ENCODE measurements at regions not wholly inside any gene's neighbourhood (a gene's known extent, or its start where the extent isn't known, plus 50 kb on each side); places are given as distances from the start of the nearest gene placed in this dataset.

DNA sequence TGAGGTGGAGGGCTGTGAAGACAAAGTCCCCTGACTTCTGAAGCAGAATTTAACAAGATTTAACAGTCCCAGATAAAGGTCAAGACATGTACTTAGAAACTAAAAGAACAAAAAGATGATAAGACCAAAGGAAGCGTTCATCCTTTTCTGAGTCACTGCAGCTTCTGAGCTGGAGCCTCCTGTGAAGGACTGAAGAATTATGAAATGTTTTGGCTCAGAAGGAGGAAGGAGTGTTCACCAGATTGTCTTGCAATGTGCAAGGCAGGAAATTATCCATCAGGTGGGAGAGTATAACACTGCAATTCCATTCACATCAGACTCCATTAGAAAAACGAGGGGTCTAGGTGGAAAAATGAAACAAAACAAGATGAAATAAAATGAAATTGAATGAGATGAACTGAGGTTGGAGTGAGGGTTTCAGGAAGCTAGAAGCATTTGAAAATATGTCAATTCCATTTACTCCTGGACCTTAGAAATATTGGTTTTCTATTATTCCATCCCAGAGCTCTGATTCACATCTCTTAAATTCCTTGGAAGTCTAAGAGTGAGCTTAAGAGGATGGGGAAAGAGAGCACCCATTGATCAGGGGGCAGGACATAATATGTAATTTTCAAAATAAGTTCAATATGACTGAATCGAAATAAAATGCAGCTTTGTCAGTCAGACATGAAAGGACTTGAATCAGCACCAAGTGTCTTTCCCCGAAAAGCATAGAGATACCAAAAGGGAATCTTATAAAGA is 186.1 kb upstream of the LNX1 start:
- Histone ChIP-seq H3K27ac (ENCODE audit: low read length) (no peak overlapping the region), H2AFZ (ENCODE audit: low read length) (no peak overlapping the region), H4K20me1 (ENCODE audit: insufficient read depth, low read length) (no peaks in the 10 kb centered on the region), H3K4me1 (ENCODE audit: low read length) (no peaks in the 10 kb centered on the region), H3K4me3 (ENCODE audit: low read length) (no peak overlapping the region), H3K27me3 (replicated peaks; ENCODE audit: insufficient read depth, low read length) (no peaks in the 10 kb centered on the region), H3K36me3 (replicated peaks; ENCODE audit: insufficient read depth, low read length) (no peaks in the 10 kb centered on the region), H3K4me2 (ENCODE audit: low read depth, low read length) (no peak overlapping the region), H3K79me2 (ENCODE audit: low read length) (no peaks in the 10 kb centered on the region), H3F3A (ENCODE audit: insufficient read depth, low read length) (no peaks in the 10 kb centered on the region), H3K9me2 (replicated peaks; ENCODE audit: insufficient read depth, low read length) (no peaks in the 10 kb centered on the region), H3K9me3 (replicated peaks; ENCODE audit: insufficient read depth, low read length) (no peaks in the 10 kb centered on the region), H3K9ac (ENCODE audit: low read length) (no peak overlapping the region)
- DNase-seq, result no peak
- TF ChIP-seq, protein P1, sequence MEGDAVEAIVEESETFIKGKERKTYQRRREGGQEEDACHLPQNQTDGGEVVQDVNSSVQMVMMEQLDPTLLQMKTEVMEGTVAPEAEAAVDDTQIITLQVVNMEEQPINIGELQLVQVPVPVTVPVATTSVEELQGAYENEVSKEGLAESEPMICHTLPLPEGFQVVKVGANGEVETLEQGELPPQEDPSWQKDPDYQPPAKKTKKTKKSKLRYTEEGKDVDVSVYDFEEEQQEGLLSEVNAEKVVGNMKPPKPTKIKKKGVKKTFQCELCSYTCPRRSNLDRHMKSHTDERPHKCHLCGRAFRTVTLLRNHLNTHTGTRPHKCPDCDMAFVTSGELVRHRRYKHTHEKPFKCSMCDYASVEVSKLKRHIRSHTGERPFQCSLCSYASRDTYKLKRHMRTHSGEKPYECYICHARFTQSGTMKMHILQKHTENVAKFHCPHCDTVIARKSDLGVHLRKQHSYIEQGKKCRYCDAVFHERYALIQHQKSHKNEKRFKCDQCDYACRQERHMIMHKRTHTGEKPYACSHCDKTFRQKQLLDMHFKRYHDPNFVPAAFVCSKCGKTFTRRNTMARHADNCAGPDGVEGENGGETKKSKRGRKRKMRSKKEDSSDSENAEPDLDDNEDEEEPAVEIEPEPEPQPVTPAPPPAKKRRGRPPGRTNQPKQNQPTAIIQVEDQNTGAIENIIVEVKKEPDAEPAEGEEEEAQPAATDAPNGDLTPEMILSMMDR (IDR thresholded peaks at IDR 0.05; ENCODE audit: low read length), result no peak
- TF ChIP-seq EZH2phosphoT487 (IDR thresholded peaks at IDR 0.05; ENCODE audit: low read length) (no peak), EZH2 (optimal IDR thresholded peaks at IDR 0.05; ENCODE audit: low read depth, low read length) (no peak)

DNA sequence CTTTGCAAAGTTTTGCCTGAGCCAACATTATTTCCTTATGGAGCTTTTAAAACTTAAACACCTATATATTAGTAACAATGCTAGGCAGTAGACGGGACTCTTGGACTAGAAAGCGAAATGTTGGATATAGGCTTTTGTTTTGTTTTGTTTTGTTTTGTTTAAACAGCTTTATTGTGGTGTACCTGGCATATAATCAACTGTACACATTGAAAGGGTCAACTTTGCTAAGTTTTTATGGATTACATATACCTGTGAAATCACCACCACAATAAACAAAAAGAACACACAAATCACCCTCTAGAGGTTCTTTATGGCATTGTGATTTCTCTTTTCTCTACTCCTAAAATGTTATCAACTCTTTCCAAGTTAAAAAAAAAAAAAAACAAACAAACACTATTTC is 184.9 kb upstream of the LNX1 start:
- no peaks in the 10 kb centered on the region for H3K36me3 ChIP-seq (replicated peaks; ENCODE audit: insufficient read depth, low read length)
- H3K79me2 ChIP-seq (ENCODE audit: low read length), result no peaks in the 10 kb centered on the region
- TF ChIP-seq EZH2 (optimal IDR thresholded peaks at IDR 0.05; ENCODE audit: low read depth, low read length) (no peak), EZH2phosphoT487 (IDR thresholded peaks at IDR 0.05; ENCODE audit: low read length) (no peak)
- TF ChIP-seq, protein P1 (IDR thresholded peaks at IDR 0.05; ENCODE audit: low read length), result no peak
- DNase-seq, result no peak
- H3K27me3 ChIP-seq (replicated peaks; ENCODE audit: insufficient read depth, low read length), result no peaks in the 10 kb centered on the region
- no peaks in the 10 kb centered on the region for H3K9me3 ChIP-seq (replicated peaks; ENCODE audit: insufficient read depth, low read length)
- no peaks in the 10 kb centered on the region for H3K9me2 ChIP-seq (replicated peaks; ENCODE audit: insufficient read depth, low read length)
- no peak overlapping the region for H3K4me3 ChIP-seq (ENCODE audit: low read length)
- H4K20me1 ChIP-seq (ENCODE audit: insufficient read depth, low read length), result no peaks in the 10 kb centered on the region
- no peak overlapping the region for H2AFZ ChIP-seq (ENCODE audit: low read length)
- no peak overlapping the region for H3K27ac ChIP-seq (ENCODE audit: low read length)
- H3K4me2 ChIP-seq (ENCODE audit: low read depth, low read length), result no peak overlapping the region
- no peak overlapping the region for H3K9ac ChIP-seq (ENCODE audit: low read length)
- H3K4me1 ChIP-seq (ENCODE audit: low read length), result no peaks in the 10 kb centered on the region
- H3F3A ChIP-seq (ENCODE audit: insufficient read depth, low read length), result no peaks in the 10 kb centered on the region

DNA sequence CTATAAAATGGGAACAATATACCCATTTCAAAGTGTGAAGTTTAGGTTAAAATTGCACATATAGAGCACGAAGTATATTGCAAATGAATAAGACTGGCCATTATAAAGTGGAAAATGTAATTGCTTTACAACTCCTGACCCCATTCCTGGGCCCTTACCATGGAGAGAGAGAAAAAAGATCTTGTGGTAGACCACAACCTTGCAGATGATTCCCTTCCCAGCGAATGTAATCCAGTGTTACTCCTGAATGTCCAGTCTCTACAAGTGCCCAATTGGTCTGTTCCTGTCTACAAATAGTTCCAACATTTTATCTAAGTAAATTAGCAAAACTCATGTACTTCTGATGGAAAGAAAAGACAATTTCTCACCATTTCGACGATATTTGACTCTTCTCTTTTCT is 184.1 kb upstream of the LNX1 start:
- H3K4me3 ChIP-seq (ENCODE audit: low read length), result no peak overlapping the region
- no peaks in the 10 kb centered on the region for H3K9me2 ChIP-seq (replicated peaks; ENCODE audit: insufficient read depth, low read length)

More for the DNA sequence above, 184.1 kb upstream of the LNX1 start:
- Histone ChIP-seq H3K4me1 (ENCODE audit: low read length) (no peaks in the 10 kb centered on the region), H2AFZ (ENCODE audit: low read length) (no peak overlapping the region), H3K27ac (ENCODE audit: low read length) (no peak overlapping the region), H3K79me2 (ENCODE audit: low read length) (no peaks in the 10 kb centered on the region), H4K20me1 (ENCODE audit: insufficient read depth, low read length) (no peaks in the 10 kb centered on the region), H3K4me2 (ENCODE audit: low read depth, low read length) (no peak overlapping the region), H3K27me3 (replicated peaks; ENCODE audit: insufficient read depth, low read length) (no peaks in the 10 kb centered on the region), H3F3A (ENCODE audit: insufficient read depth, low read length) (no peaks in the 10 kb centered on the region), H3K9ac (ENCODE audit: low read length) (no peak overlapping the region), H3K9me3 (replicated peaks; ENCODE audit: insufficient read depth, low read length) (no peaks in the 10 kb centered on the region), H3K36me3 (replicated peaks; ENCODE audit: insufficient read depth, low read length) (no peaks in the 10 kb centered on the region)
- no peak for DNase-seq
- TF ChIP-seq EZH2phosphoT487 (IDR thresholded peaks at IDR 0.05; ENCODE audit: low read length) (no peak), EZH2 (optimal IDR thresholded peaks at IDR 0.05; ENCODE audit: low read depth, low read length) (no peak)
- TF ChIP-seq, protein P1 (IDR thresholded peaks at IDR 0.05; ENCODE audit: low read length), result no peak
